HCT116 (cell line): ENCODE measurements at regions not wholly inside any gene's neighbourhood (a gene's known extent, or its start where the extent isn't known, plus 50 kb on each side); places are given as distances from the start of the nearest gene placed in this dataset.

Source experiments
- ATAC-seq: fragments of 200-7000 bp; cut with Tn5 transposase; 2 replicates; pipeline ENCODE4 v1.9.1; 2020; ENCODE audit warnings: mild to moderate bottlenecking, moderate library complexity
- BruUV-seq: library from RNA; stranded (reverse); fragments of 400-500 nt; replicated peaks from 2 replicates; lab custom pipeline; 2021; lab: Mats Ljungman, UMichigan
- CTCF ChIA-PET: fragments of 300-600 bp; sonication (Branson Sonifier 250); formaldehyde crosslinking; loops from one replicate; lab custom pipeline; 2021; ENCODE audit warnings: antibody characterized with exemption; lab: Charles Lee
- POLR2A ChIA-PET: fragments of 300-600, 350-600 bp; sonication (Branson Sonifier 250); formaldehyde crosslinking; loops from one replicate; lab custom pipeline; 2021; ENCODE audit warnings: antibody characterized with exemption; lab: Charles Lee
- RAD21 ChIA-PET, 2 experiments: fragments of 300-600 bp; sonication (Branson Sonifier 250); formaldehyde crosslinking; loops; one replicate each; lab custom pipeline; 2023; ENCODE audit warnings: low total read pairs in 2 of 2; ENCODE audit not compliant: uncharacterized antibody in 2 of 2, unreplicated experiment in 2 of 2, low non-redundant PET in 1 of 2; lab: Charles Lee
- DNase-seq: peaks from one replicate; pipeline ENCODE4 v3.0.0-alpha.2; 2010; ENCODE audit warnings: low read depth, low spot score
- H2AFZ ChIP-seq: fragments of 200-600 bp; shearing (Covaris generic), sonication (generic); 2 replicates; pipeline ENCODE4 v1.6.1; 2017; ENCODE audit warnings: low read depth, mixed run types, mixed read lengths, antibody characterized with exemption, low read length; ENCODE audit not compliant: poor library complexity, severe bottlenecking
- H3K27ac ChIP-seq: 2 replicates; pipeline ENCODE4 v1.5.1; 2012; ENCODE audit warnings: low read depth, low read length
- H3K27me3 ChIP-seq: fragments of 200-600 bp; sonication (generic); 2 replicates; pipeline ENCODE4 v1.6.1; 2016; ENCODE audit warnings: mixed run types, low read length, mixed read lengths; ENCODE audit not compliant: insufficient read depth
- H3K36me3 ChIP-seq, 2 experiments: fragments of 200-500 bp in 1 of 2; fragments of 200-600 bp in 1 of 2; sonication (Bioruptor generic) in 1 of 2; sonication (generic) in 1 of 2; 2 replicates each; pipeline versions ENCODE4 v1.5.1 to v1.6.1; 2014 to 2016; ENCODE audit warnings: low read length in 2 of 2, inconsistent platforms in 1 of 2, mixed read lengths in 1 of 2, mixed run types in 1 of 2; ENCODE audit not compliant: insufficient read depth in 2 of 2, control insufficient read depth in 1 of 2
- H3K4me1 ChIP-seq, 2 experiments: fragments of 200-600 bp in 1 of 2; sonication (generic) in 1 of 2; 2 replicates each; pipeline versions ENCODE4 v1.5.1 to v1.6.1; 2012 to 2017; ENCODE audit warnings: low read length in 2 of 2, inconsistent platforms in 1 of 2, mild to moderate bottlenecking in 1 of 2, mixed read lengths in 1 of 2, mixed run types in 1 of 2, moderate library complexity in 1 of 2; ENCODE audit not compliant: insufficient read depth in 2 of 2, control insufficient read depth in 1 of 2
- H3K4me2 ChIP-seq: fragments of 200-600 bp; sonication (generic); 2 replicates; pipeline ENCODE4 v1.6.1; 2017; ENCODE audit warnings: mixed run types, low read length, mixed read lengths
- H3K4me3 ChIP-seq, 2 experiments: fragments of 200-600 bp in 1 of 2; sonication (generic) in 1 of 2; replicated peaks in 1 of 2; 2 replicates each; pipeline ENCODE4 v1.5.1; 2011 to 2016; ENCODE audit warnings: low read length in 2 of 2, control low read depth in 1 of 2, low read depth in 1 of 2, mild to moderate bottlenecking in 1 of 2, mixed read lengths in 1 of 2, mixed run types in 1 of 2
- H3K79me2 ChIP-seq: fragments of 200-600 bp; sonication (generic); 2 replicates; pipeline ENCODE4 v1.6.1; 2017; ENCODE audit warnings: mild to moderate bottlenecking, mixed run types, low read length, moderate library complexity, mixed read lengths; ENCODE audit not compliant: insufficient read depth
- H3K9ac ChIP-seq: fragments of 200-600 bp; sonication (generic); 2 replicates; pipeline ENCODE4 v1.6.1; 2016; ENCODE audit warnings: low read length, mixed read lengths
- H3K9me2 ChIP-seq: fragments of 200-600 bp; sonication (generic), shearing (Covaris generic); 2 replicates; pipeline ENCODE4 v1.6.1; 2017; ENCODE audit warnings: mixed run types, mild to moderate bottlenecking, moderate library complexity; ENCODE audit not compliant: insufficient read depth
- H3K9me3 ChIP-seq, 2 experiments: fragments of 200-500 bp in 1 of 2; fragments of 200-600 bp in 1 of 2; sonication (Bioruptor generic) in 1 of 2; sonication (generic) in 1 of 2; 2 replicates each; pipeline ENCODE4 v1.6.1; 2014 to 2017; ENCODE audit warnings: low read length in 2 of 2, mixed read lengths in 2 of 2, inconsistent platforms in 1 of 2, low read depth in 1 of 2, mild to moderate bottlenecking in 1 of 2, mixed run types in 1 of 2, moderate library complexity in 1 of 2; ENCODE audit not compliant: control insufficient read depth in 1 of 2, insufficient read depth in 1 of 2
- H4K20me1 ChIP-seq: fragments of 200-600 bp; sonication (generic), shearing (Covaris generic); 2 replicates; pipeline ENCODE4 v1.6.1; 2017; ENCODE audit warnings: mixed run types, mild to moderate bottlenecking, moderate library complexity; ENCODE audit not compliant: insufficient read depth
- CEBPB ChIP-seq: IDR thresholded peaks from 2 replicates; pipeline ENCODE4 v1.6.1; 2012; ENCODE audit warnings: low read depth
- CTCF ChIP-seq, 3 experiments: fragments of 200-600 bp in 1 of 3; sonication (generic) in 1 of 3; IDR thresholded peaks in 2 of 3; conservative IDR thresholded peaks in 1 of 3; 2 replicates each; pipeline ENCODE4 v1.5.1; 2012 to 2017; ENCODE audit warnings: low read depth in 2 of 3, low read length in 2 of 3, antibody characterized with exemption in 1 of 3, borderline replicate concordance in 1 of 3, control low read depth in 1 of 3, mild to moderate bottlenecking in 1 of 3, mixed read lengths in 1 of 3, mixed run types in 1 of 3, moderate library complexity in 1 of 3; ENCODE audit not compliant: insufficient read depth in 1 of 3
- ELF1 ChIP-seq: IDR thresholded peaks from 2 replicates; pipeline ENCODE4 v1.6.1; 2012; ENCODE audit warnings: low read depth, borderline replicate concordance
- EZH2 ChIP-seq: fragments of 200-600 bp; sonication (generic); IDR thresholded peaks from 2 replicates; pipeline ENCODE4 v1.6.1; 2017; ENCODE audit warnings: antibody characterized with exemption, mixed run types
- EZH2phosphoT487 ChIP-seq: fragments of 200-600 bp; IDR thresholded peaks from 2 replicates; pipeline ENCODE4 v1.6.1; 2018; ENCODE audit warnings: antibody characterized with exemption, borderline replicate concordance
- FOSL1 ChIP-seq: IDR thresholded peaks from 2 replicates; pipeline ENCODE4 v1.6.1; 2012; ENCODE audit warnings: low read depth
- MAX ChIP-seq: IDR thresholded peaks from 2 replicates; pipeline ENCODE4 v1.6.1; 2012
- POLR2A ChIP-seq: IDR thresholded peaks from 2 replicates; pipeline ENCODE4 v1.7.0; 2011; ENCODE audit warnings: borderline replicate concordance; ENCODE audit not compliant: insufficient read depth, insufficient read length; ENCODE audit errors: extremely low read depth
- POLR2AphosphoS5 ChIP-seq: IDR thresholded peaks from 2 replicates; pipeline ENCODE4 v1.6.1; 2011; ENCODE audit warnings: mild to moderate bottlenecking, low read depth, low read length, moderate library complexity
- SRF ChIP-seq: IDR thresholded peaks from 2 replicates; pipeline ENCODE4 v1.6.1; 2012; ENCODE audit warnings: low read depth
- TCF7L2 ChIP-seq: IDR thresholded peaks from 2 replicates; pipeline ENCODE4 v1.7.0; 2011; ENCODE audit warnings: borderline replicate concordance, inconsistent platforms; ENCODE audit not compliant: insufficient read depth, insufficient read length; ENCODE audit errors: extremely low read depth
- YY1 ChIP-seq: IDR thresholded peaks from 2 replicates; pipeline ENCODE4 v1.6.1; 2011; ENCODE audit warnings: low read length, low read depth, moderate library complexity, mild to moderate bottlenecking; ENCODE audit not compliant: insufficient replicate concordance; ENCODE audit errors: extremely low read depth
- ZBTB33 ChIP-seq: IDR thresholded peaks from 2 replicates; pipeline ENCODE4 v1.6.1; 2011; ENCODE audit warnings: mild to moderate bottlenecking, low read length, moderate library complexity; ENCODE audit not compliant: insufficient replicate concordance; ENCODE audit errors: extremely low read depth
- ZNF274 ChIP-seq: fragments of 200-500 bp; sonication (Bioruptor generic); IDR thresholded peaks from 2 replicates; pipeline ENCODE4 v1.6.1; 2014; ENCODE audit warnings: mild to moderate bottlenecking, low read depth, low read length, inconsistent platforms
- intact Hi-C: fragments of 100-400 bp; cut with micrococcal nuclease; formaldehyde crosslinking; loops from 2 replicates; pipeline ENCODE4 v1.10.0; 2022

- Histone ChIP-seq H3K9me2 (no peaks in the 10 kb centered on the region), H2AFZ (peak overlapping the region; percentile 38), H3K36me3 (no peaks in the 10 kb centered on the region), H3K4me2 (no peak overlapping the region), H3K27ac (no peak overlapping the region), H3K27me3 (no peaks in the 10 kb centered on the region), H3K79me2 (no peaks in the 10 kb centered on the region), H3K9ac (no peak overlapping the region), H4K20me1 (no peaks in the 10 kb centered on the region), H3K4me3 (no peak overlapping the region), H3K9me3 (no peaks in the 10 kb centered on the region), H3K4me1 (peaks cover 0 to 3% of the 10 kb centered on the region in 2 experiments; a peak in 1 of 4 replicates)
- POLR2A ChIA-PET, result no interaction called here
- DNase-seq, result no peak
- TF ChIP-seq EZH2 (no peak), MAX (no peak), FOSL1 (no peak), ELF1 (no peak), CEBPB (no peak)
- intact Hi-C loops, result no loop called here
- BruUV-seq, result no TSS peak
- RAD21 ChIA-PET, result no interaction called here
- no peak for ATAC-seq
- CTCF ChIA-PET, result no interaction called here
These were observed 114.0 kb upstream of the TSPAN2 start for GRCh38 chr1:115203287-115203686.

GRCh38 chr1:115201598-115201997 lies 112.3 kb upstream of the TSPAN2 start:
- POLR2A ChIA-PET, result no interaction called here
- H3K9ac ChIP-seq, result no peak overlapping the region
- no peaks in the 10 kb centered on the region for H3K9me3 ChIP-seq
- no peaks in the 10 kb centered on the region for H3K36me3 ChIP-seq
- H3K4me2 ChIP-seq, result no peak overlapping the region
- BruUV-seq, result no TSS peak
- no peaks in the 10 kb centered on the region for H3K9me2 ChIP-seq
- no peaks in the 10 kb centered on the region for H3K27me3 ChIP-seq
- RAD21 ChIA-PET, result no interaction called here
- H4K20me1 ChIP-seq, result no peaks in the 10 kb centered on the region
- no peaks in the 10 kb centered on the region for H3K79me2 ChIP-seq
- no peak overlapping the region for H3K27ac ChIP-seq
- H3K4me1 ChIP-seq, result peaks cover 0 to 3% of the 10 kb centered on the region in 2 experiments; a peak in 1 of 4 replicates
- ATAC-seq, result no peak
- no peak overlapping the region for H2AFZ ChIP-seq
- CTCF ChIA-PET, result no interaction called here
- intact Hi-C loops, result no loop called here
- no peak for DNase-seq
- H3K4me3 ChIP-seq, result no peak overlapping the region
- TF ChIP-seq ZBTB33 (no peak), POLR2A (no peak), CTCF (IDR thresholded peaks at IDR 0.05 in 2 of 3, conservative IDR thresholded peaks at IDR 0.05 in 1 of 3; ENCODE audit: borderline replicate concordance in 1 of 3, insufficient read depth in 1 of 3, low read depth in 2 of 3, low read length in 2 of 3) (no peak), TCF7L2 (no peak), EZH2phosphoT487 (no peak), YY1 (no peak), MAX (no peak), ZNF274 (no peak), SRF (no peak), EZH2 (no peak), POLR2AphosphoS5 (no peak)
